ENCODE measurements at regions not wholly inside any gene's neighbourhood (a gene's known extent, or its start where the extent isn't known, plus 50 kb on each side); places are given as distances from the start of the nearest gene placed in this dataset.

DNA sequence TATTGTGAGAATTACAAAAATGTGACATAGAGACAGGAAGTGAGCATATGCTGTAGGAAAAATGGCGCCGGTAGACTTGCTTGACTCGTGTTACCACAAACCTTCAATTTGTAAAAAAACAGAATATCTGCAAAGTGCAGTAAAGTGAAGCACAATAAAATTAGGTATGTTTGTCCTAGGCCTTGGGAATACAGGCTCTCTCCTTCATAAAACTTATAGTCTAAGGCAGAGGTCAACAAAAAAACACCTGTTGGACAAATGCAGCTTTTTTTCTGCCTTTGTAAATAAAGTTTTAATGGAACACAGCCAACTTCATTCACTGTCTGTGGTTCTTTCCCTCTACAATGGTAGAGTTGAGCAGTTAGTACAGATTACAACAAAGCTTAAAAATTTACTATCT is 216.8 kb upstream of the SATB1 start:
- TF ChIP-seq, protein P1, sequence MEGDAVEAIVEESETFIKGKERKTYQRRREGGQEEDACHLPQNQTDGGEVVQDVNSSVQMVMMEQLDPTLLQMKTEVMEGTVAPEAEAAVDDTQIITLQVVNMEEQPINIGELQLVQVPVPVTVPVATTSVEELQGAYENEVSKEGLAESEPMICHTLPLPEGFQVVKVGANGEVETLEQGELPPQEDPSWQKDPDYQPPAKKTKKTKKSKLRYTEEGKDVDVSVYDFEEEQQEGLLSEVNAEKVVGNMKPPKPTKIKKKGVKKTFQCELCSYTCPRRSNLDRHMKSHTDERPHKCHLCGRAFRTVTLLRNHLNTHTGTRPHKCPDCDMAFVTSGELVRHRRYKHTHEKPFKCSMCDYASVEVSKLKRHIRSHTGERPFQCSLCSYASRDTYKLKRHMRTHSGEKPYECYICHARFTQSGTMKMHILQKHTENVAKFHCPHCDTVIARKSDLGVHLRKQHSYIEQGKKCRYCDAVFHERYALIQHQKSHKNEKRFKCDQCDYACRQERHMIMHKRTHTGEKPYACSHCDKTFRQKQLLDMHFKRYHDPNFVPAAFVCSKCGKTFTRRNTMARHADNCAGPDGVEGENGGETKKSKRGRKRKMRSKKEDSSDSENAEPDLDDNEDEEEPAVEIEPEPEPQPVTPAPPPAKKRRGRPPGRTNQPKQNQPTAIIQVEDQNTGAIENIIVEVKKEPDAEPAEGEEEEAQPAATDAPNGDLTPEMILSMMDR (IDR thresholded peaks at IDR 0.05), result no peak
- no peak for TF ChIP-seq ZFX (IDR thresholded peaks at IDR 0.05; ENCODE audit: borderline replicate concordance)
